HG03280 (cell line): ENCODE measurements at regions not wholly inside any gene's neighbourhood (a gene's known extent, or its start where the extent isn't known, plus 50 kb on each side); places are given as distances from the start of the nearest gene placed in this dataset.

Source experiments
- ATAC-seq: cut with Tn5 transposase; IDR thresholded peaks from one replicate; pipeline ENCODE4 v1.9.1; 2021; ENCODE audit warnings: mild to moderate bottlenecking, moderate library complexity; ENCODE audit not compliant: unreplicated experiment

DNA sequence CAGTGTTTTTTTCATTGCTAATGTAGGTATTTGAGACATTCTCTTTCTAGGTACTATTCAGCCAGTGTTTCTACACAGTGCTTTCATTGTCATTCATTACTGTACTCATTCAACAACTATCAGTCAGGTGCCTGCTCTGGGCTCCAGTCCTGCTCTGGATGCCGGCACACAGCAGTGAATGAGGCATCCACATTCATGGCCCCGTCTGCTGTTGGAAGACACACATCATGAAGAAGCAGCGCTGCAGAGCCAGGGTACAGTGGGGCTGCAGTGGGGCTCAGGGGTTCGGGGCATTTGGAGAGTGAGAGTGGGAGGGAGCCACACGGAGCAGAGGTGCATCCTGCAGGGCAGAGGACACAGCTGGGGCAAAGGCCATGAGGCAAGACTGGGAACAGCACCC is 737.2 kb upstream of the RAB6C start:
- ATAC-seq, result no peak

DNA sequence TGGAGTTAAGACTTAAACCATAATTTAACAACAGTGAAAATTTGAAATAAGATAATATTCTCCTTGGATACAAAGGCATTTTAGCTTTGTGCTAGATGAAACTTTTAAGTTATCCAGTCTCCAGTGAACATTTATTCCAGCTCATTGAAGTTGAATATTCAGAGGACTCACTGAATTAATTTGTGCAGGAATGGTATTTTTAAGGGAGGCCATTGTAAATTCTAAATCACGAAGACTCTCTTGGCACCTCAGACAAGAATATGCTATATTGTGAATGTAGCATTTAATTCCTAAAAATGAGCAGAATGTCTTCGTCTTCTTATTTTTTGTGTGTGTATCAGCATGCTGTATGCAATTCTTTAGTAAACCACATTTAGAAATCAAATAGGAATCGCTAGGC is 731.7 kb upstream of the RAB6C start:
- no peak for ATAC-seq

DNA sequence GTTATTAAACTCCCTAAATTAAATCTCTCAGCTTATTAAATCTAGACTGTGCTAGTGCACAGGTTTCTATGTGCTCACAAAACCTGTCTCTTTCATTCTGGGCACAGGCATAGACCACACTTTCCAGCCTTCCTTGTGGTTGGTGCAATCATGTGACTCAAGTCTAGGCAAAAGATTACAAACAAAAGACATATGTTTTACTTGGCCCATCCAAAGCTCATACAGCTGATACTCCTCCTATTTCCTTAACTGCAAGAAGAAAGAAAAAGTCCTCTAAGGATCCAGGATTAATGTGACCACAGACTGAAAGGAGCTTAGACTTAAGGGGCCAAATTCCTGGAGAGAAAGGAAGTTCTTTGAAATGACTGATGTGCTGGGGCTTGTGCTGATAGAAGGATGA is 731.3 kb upstream of the RAB6C start:
- ATAC-seq, result no peak

DNA sequence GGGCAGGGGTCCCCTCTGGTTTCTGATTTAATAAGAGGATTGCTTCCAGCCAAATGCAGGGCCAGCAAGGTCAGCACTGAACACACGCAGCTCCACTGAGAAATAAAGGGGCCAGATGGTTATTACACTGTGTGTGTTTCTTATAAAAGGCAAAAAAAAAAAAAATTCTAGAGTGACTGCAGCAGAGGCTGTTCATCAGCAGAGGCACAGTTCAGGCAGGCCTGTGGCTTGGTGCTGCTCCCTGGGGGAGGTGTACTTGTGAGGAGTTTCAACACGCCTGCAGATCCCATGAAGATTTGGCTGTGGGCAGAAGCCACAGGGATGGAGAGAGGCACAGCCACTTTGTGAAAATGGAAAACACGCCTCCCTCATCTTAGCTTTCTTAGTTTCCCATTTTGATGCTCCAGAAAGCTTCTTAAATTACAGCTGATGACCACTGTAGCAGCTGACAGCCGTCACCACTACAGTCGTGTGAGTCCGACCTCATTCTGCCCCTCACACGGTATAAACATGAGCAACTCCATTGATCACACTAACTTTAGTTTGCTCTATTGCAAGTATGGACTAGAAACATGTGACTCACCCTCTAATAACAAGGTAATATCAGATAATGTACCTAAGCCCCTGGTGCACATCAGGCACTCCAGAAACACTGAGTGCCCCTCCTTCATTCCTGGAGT is 726.5 kb upstream of the RAB6C start:
- ATAC-seq, result no peak

DNA sequence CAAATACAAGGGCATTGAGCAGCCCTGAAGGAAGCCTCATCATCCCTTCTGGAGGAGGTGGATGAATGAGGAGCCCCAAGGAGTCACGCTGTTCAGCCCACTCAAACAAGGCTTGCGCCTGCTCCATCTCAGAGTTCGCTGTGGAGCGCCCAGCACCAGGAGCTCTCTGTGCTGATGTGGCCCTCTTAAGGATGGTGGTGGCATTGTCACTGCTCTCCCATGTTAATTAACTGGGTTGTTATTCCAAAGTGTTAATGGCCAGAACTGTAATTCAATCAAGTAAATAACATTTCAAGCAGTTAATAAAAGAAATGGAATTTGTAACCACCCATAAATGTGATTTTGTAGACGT is 726.0 kb upstream of the RAB6C start:
- ATAC-seq, result no peak

GRCh38 chr2:129254718-129255117 is 724.7 kb upstream of the RAB6C start:
- ATAC-seq, result no peak

DNA sequence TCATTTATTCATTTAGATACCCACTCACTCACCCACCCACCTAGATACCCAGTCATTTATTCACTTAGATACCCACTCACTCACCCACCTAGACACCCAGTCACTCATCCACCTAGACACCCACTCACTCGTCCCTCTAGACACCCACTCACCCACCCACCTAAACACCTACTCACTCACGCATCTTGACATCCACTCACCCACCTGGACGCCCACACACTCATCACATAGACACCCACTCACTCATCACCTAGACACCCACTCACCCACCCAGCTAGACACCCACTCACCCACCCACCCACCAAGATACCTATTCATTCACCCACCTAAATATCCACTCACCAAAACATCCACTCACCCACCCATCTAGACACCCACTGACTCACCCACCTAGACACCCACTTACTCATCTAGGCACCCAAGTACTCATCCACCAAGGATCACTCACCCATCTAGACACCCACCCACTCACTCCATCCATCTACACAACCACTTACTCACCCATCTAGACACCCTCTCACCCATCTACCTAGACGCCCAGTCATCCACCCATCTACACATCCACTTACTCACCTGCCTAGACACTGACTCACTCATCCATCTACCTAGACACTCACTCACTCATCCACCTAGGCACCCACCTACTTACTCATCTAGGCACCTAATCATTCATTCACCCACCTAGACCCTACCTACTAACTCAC is 723.7 kb upstream of the RAB6C start:
- no peak for ATAC-seq

GRCh38 chr2:129256642-129257041 is 722.8 kb upstream of the RAB6C start:
- ATAC-seq, result no peak

- no peak for ATAC-seq
Observed at GRCh38 chr2:129262934-129263333, 716.5 kb upstream of the RAB6C start.

DNA sequence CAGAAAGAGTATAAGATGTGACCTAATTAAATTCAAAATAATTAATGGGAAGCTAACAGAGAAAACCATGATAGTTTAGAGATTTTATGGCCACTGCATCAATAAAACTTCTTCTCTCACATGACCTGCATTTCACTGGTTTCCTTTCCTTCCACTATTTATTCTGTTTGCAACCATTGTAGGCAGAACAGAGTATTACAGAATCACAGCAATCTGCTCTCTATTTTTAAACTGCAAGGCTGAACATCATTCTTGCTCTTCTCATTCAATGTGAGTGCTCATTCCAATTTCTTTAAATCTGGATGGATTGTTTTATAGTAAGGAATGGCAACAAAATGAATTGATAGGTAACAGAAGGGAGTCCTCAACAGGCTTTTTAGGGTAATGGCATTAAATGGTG is 715.5 kb upstream of the RAB6C start:
- ATAC-seq, result no peak

GRCh38 chr2:129267559-129267958 is 711.9 kb upstream of the RAB6C start:
- no peak for ATAC-seq

DNA sequence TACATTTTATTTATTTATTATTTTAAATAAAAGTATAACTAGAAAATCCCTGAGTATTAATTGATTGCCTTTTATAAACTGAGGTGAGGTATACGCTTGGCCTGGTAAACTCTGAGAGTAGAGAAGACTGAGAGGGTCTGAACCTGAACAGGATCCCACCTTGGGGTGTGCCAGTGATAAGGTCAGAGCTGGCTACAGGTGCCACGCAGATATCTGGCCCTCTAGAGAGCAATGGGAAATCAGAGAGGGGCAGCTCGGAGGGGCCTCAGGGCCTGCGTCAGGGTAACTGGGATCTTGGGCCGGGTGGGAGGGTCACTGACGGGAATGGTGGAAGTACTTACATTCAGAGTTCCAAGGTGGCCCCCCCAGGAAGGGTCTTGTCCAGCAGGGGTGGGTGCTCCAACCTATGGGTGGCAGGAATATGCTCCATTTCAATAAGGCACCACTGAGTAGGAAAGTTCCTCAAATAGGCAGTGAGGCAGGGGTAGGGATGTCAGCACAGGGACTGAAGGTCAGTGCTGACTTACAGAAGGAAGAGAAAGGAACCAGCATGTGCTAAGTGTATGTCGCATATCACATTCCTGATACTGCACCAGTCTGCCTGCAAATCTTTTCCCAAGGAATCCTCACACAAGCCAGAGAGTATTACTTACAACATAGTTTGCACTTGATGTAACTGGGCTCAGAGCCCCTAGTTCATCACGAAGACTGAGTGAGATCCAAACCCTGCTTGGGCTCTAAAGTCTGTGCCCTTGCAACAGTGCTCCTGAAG is 706.0 kb upstream of the RAB6C start:
- ATAC-seq, result no peak

DNA sequence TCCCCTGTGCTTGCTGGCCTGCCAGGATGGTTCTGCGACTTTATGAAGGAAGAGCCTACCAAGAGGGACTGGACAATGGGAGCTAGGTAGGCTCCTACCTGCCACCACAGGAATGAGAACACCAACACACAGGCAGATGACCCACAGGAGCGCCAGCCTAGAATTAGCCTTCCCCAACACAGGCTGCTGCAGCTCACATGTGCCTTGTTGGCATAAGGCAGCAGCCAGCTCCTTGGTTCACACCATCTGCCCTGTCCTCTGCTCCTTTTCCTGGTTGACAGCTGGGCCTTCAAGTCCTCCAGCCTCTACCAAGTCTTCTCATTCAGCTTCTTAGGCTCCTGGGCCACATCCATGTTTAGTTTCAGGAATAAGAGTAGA is 705.4 kb upstream of the RAB6C start:
- no peak for ATAC-seq

DNA sequence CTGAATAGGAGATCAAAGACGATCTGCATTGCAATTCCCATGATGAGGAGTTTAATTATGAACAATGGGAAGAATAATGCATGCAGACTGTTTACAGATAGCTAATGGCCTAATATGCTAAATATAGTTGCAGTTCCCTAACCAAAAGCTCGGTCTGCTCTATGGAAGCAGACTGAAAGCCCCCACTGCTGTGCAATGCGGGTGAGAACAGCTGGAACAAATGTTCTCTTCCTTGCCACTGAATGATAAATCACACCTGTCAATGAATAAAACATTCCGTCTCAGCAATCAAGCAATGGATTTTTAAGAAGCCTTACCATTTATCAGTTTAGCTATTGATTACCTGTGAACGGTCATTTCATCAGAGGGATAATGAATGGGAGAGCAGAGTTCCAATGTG is 704.5 kb upstream of the RAB6C start:
- no peak for ATAC-seq

- no peak for ATAC-seq
Observed at GRCh38 chr2:129275706-129276105, 703.8 kb upstream of the RAB6C start.

DNA sequence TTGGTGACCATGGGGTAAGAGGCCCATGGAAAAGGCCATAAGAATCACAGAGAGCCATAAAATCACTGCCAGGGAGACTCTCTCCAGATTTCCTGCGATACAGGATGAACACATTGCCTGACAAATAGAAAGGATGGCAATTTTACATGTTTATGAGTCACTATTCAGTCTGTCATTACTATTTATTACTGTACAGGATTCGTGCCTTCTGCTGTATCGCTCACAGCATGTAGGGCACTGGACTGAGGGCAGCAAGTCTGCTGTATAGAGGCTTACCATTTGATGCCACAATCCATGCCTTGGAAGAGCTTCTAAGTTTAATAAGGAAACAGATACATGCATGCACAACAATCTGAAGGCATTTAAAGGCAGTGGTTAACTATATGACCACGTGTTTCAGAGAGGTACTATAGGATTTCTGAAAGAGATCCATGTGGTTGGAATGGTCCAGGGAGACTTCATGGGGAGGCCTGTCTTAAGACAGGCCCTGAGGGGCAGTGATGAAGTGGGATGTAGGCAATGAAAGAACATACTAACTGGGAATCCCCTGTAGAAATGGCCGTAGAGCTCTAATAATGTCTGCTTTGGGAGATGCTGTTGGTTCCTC is 702.4 kb upstream of the RAB6C start:
- ATAC-seq, result no peak

GRCh38 chr2:129277585-129277981 is 701.9 kb upstream of the RAB6C start:
- ATAC-seq, result no peak

DNA sequence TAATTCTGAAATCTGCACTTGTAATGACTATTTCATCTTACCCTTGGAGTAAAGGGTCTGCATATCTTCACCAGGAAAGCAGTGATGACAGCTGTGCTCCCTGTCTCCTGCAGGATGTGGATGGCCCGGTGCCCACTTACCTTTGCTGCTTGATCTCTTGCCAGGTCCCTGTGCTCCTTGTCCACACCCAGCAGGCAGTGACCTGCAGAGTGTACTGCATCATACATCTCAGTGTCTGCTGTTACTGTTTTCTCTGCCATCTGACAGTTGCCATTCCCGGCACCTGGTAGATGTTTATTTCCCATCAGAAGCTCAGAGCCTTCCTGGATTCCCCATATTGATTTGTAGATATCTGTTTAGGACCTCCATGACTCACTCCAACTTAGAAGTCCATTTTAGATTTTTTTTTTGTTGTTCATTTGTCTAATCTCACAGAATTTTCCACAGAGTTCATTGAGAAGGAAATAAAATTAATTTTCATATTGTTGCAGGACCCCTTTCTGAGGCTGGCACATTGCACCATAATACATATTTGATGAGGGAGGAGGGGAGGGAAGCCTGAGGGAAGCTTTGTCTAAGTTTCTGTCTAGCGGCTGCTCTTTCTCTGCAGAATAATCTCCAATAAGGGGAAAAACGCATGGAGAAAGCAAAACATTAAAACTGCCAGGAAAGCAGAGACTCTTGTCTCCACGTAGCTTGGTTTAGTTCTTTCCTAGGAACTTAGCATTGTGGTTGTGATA is 697.5 kb upstream of the RAB6C start:
- no peak for ATAC-seq

GRCh38 chr2:129285012-129285411 is 694.5 kb upstream of the RAB6C start:
- no peak for ATAC-seq

- ATAC-seq, result no peak
Observed at GRCh38 chr2:129293326-129293725, 686.1 kb upstream of the RAB6C start.

- no peak for ATAC-seq
Observed at GRCh38 chr2:129296396-129296795, 683.1 kb upstream of the RAB6C start.
